GM12865 (cell line): ENCODE measurements at regions not wholly inside any gene's neighbourhood (a gene's known extent, or its start where the extent isn't known, plus 50 kb on each side); places are given as distances from the start of the nearest gene placed in this dataset.

Source experiments
- DNase-seq: peaks from one replicate; pipeline ENCODE4 v3.0.0; 2010; ENCODE audit warnings: low read depth
- H3K4me3 ChIP-seq: 2 replicates; pipeline ENCODE4 v1.5.1; 2011; ENCODE audit warnings: mild to moderate bottlenecking, low read depth, low read length, control low read depth
- TF ChIP-seq, protein P1 (sequence below): IDR thresholded peaks from 2 replicates; pipeline ENCODE4 v1.5.1; 2011; ENCODE audit warnings: low read length, control low read depth, low read depth, inconsistent platforms; ENCODE audit not compliant: insufficient read depth; ENCODE audit errors: missing control alignments

DNA sequence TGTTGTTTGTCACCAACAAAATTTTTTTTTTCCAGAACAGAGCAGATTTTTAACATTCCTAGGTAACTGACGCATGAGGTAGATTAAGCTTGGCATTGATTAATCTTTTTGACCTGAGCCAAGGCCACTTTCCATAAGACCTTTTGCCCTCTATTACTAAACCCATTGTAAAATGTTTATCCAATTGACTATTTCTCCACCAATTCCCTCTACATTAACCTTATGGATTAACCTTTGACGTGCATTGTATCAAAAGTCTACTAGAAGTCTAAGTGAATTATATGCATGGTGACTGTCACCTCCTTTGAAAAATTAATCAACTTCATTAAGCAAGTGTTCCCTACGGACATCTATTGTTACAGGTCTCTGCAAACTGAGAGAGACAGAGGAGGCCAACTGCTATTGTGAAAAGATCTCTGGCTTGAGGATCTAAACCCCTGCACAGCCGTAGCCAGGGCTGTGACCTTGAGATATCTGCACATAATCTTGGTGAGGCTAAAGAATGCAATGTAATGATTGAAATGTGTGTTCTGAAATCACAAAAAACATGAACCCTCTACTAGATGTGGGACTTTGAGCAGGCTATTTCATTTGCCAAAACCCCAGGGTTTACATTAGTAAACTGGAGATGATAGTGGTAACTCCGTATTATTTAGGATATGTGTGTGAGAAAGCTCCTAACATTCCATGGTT is 632.2 kb downstream of the TLR4 start:
- no peak for DNase-seq
- no peak overlapping the region for H3K4me3 ChIP-seq
- TF ChIP-seq, protein P1, sequence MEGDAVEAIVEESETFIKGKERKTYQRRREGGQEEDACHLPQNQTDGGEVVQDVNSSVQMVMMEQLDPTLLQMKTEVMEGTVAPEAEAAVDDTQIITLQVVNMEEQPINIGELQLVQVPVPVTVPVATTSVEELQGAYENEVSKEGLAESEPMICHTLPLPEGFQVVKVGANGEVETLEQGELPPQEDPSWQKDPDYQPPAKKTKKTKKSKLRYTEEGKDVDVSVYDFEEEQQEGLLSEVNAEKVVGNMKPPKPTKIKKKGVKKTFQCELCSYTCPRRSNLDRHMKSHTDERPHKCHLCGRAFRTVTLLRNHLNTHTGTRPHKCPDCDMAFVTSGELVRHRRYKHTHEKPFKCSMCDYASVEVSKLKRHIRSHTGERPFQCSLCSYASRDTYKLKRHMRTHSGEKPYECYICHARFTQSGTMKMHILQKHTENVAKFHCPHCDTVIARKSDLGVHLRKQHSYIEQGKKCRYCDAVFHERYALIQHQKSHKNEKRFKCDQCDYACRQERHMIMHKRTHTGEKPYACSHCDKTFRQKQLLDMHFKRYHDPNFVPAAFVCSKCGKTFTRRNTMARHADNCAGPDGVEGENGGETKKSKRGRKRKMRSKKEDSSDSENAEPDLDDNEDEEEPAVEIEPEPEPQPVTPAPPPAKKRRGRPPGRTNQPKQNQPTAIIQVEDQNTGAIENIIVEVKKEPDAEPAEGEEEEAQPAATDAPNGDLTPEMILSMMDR = no peak

DNA sequence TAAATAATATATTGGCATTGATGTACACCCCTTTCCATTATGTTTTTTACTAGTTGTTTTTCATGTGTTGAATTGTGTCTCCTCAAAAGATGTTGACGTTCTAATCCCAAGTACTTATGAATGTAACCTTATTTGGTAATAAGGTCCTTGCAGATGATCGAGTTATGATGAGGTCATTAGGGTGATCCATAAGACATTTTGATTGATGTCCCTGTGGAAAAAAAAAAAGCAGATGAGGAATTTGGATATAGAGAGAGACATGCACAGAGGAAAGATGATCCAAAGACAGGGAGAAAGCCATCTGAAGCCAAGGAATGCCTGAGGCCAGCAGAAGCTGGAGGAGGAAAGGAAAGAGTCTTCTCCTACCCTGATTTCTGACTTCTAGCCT is 632.7 kb downstream of the TLR4 start:
- TF ChIP-seq, protein P1 = no peak
- no peak for DNase-seq
- H3K4me3 ChIP-seq = no peak overlapping the region

DNA sequence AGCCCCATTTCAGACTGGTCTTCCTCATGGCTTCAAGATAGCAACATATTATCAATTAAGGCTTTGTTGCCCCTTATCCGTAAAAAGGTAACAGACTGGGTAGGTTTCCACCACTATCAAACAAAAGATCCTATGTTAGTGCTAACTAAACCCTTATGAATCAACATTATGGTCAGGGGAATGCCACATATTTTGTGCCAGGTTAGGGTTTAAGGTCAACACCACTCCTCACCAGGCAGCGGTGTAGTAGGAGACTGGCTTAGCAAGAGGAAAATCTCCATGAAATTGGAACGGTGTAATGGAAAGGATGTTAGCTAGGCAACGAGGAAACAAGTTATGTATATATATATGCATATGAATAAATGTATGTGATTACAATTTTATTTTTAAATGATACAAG is 655.8 kb downstream of the TLR4 start:
- no peak overlapping the region for H3K4me3 ChIP-seq
- no peak for DNase-seq
- TF ChIP-seq, protein P1 = no peak

DNA sequence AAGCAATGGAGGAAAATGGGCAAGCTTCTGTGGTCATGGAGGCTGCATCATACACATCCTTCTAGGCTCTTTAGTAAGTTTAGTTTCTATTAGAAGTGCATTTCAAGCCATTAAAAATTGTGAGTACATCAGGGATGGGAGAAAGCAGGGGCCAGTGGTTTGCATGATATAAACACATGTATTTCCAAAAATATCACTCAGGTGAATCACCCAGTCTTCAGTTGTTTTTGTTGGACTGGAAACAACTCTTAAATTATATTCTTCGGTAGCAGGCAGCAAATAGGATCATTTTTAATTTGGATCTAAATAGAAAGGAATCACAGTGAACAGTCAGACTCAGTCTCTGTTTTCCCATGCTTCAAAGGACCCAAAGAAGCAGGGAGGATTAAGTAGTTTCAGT is 657.9 kb downstream of the TLR4 start:
- TF ChIP-seq, protein P1 = no peak
- no peak overlapping the region for H3K4me3 ChIP-seq
- no peak for DNase-seq

DNA sequence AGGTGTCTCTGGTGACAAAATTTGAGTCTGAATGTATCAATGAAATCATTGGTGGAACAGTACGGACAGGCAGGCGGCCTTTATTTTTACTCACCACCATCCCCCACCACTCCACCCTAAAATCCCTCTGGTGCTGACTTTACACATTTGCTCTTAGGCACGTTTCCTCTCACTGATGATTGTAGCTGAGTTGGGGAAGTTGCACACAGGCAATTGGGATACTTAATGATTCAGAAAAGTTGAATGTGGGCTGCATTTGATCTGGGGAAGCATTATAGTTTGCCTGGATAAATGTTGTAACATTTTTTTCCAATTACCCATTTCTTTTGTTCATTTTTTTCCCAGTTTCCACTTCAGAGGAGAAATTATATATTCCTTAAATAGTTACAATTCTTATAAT is 658.4 kb downstream of the TLR4 start:
- DNase-seq = no peak
- TF ChIP-seq, protein P1 = no peak
- no peak overlapping the region for H3K4me3 ChIP-seq

DNA sequence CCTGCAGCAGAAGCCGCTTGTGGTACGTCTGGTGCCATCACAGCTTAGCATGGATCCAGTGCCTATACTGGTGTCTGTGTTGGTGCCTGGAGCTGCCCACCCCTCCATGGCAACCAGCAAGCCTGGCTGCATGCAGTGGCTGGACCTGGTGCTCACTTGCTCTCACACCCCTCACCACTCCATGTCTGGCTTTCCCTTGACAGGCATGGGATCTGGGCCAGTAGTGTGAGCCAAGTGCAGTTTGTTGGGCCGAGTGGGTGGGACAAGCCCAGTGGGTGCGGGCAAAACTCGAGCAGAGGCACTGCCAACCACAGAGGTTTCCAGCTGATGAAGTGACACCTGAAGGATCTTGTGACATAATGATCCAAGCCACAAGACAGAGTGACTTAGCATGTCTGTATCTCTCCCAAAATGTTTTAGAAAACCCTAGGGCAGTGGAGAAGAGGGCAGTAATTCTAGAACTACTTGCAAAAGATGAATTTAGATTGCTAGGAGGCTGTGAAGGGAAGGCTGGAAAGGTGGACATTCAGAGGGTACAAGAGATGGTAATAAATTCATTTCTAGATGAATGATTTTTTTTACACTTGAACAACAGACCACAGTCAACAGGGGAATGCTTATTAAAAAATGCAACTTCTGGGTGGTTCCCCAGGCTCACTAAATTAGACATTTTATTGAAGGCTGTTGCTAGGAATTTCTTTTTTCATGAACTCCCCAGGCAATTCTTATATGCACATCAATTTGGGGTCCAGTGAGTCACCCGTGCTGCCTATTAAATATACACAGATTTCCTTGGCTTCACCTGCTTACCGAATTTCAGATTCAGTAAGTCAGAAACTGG is 660.3 kb downstream of the TLR4 start:
- TF ChIP-seq, protein P1 = no peak
- peak; percentile 4 for DNase-seq
- H3K4me3 ChIP-seq = no peak overlapping the region

DNA sequence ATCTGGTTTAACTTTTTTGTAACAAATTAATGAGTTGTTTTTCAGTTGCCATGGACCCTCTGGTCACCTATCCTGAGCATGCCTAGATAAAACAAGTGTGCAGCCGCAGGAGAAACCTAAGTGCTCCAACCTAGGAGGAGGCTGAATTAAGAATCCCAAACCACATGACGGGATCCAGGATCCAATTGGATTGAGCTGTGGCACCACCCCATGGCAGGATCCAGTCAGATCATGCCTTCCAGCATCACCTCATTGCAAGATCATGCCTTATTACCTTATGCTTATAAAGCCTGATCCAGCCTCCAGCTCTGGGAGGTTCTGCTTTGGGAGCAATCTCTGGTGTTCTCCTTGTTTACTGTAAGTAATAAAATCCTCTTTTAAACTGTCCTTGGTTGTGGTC is 662.0 kb downstream of the TLR4 start:
- H3K4me3 ChIP-seq = no peak overlapping the region
- DNase-seq = no peak
- TF ChIP-seq, protein P1 = no peak
